PC-3 (cell line): ENCODE measurements at regions not wholly inside any gene's neighbourhood (a gene's known extent, or its start where the extent isn't known, plus 50 kb on each side); places are given as distances from the start of the nearest gene placed in this dataset.

ENCODE experiments used
- ATAC-seq: fragments of 200-7000 bp; cut with Tn5 transposase; 2 replicates; pipeline ENCODE4 v1.9.1; 2020; ENCODE audit warnings: mild to moderate bottlenecking, moderate library complexity
- BruUV-seq: library from RNA; stranded (reverse); fragments of 400-500 nt; replicated peaks from 2 replicates; lab custom pipeline; 2021; lab: Mats Ljungman, UMichigan
- CTCF ChIA-PET: fragments of 300-600 bp; sonication (Branson Sonifier 250); formaldehyde crosslinking; loops from one replicate; lab custom pipeline; 2022; ENCODE audit warnings: antibody characterized with exemption; lab: Charles Lee
- POLR2A ChIA-PET: fragments of 300-600 bp; sonication (Branson Sonifier 250); formaldehyde crosslinking; loops from one replicate; lab custom pipeline; 2022; ENCODE audit warnings: antibody characterized with exemption; ENCODE audit not compliant: unreplicated experiment; lab: Charles Lee
- DNase-seq: peaks from one replicate; pipeline ENCODE4 v3.0.0-alpha.2; 2015
- H2AFZ ChIP-seq: fragments of 300-600 bp; sonication (generic); 2 replicates; pipeline ENCODE4 v1.6.0; 2016; ENCODE audit warnings: antibody characterized with exemption, low read length
- H3F3A ChIP-seq: fragments of 300-600 bp; sonication (generic); one replicate; pipeline ENCODE4 v1.6.0; 2017; ENCODE audit warnings: antibody characterized with exemption, low read length, control low read depth, mild to moderate bottlenecking; ENCODE audit not compliant: unreplicated experiment
- H3K27ac ChIP-seq: fragments of 300-600 bp; sonication (generic); 2 replicates; pipeline ENCODE4 v1.5.1; 2016; ENCODE audit warnings: mild to moderate bottlenecking, low read length
- H3K27me3 ChIP-seq: fragments of 300-600 bp; sonication (generic); 2 replicates; pipeline ENCODE4 v1.6.1; 2016; ENCODE audit warnings: low read length, mixed read lengths
- H3K36me3 ChIP-seq: fragments of 300-600 bp; sonication (generic); 2 replicates; pipeline ENCODE4 v1.6.1; 2016; ENCODE audit warnings: low read depth, mixed run types, low read length, mixed read lengths
- H3K4me1 ChIP-seq: fragments of 300-600 bp; sonication (generic); 2 replicates; pipeline ENCODE4 v1.5.1; 2016; ENCODE audit warnings: low read length; ENCODE audit not compliant: insufficient read depth
- H3K4me2 ChIP-seq: fragments of 300-600 bp; sonication (generic); 2 replicates; pipeline ENCODE4 v1.6.0; 2016; ENCODE audit warnings: low read length
- H3K4me3 ChIP-seq: fragments of 300-600 bp; sonication (generic); 2 replicates; pipeline ENCODE4 v1.5.1; 2016; ENCODE audit warnings: mild to moderate bottlenecking, low read length, mixed read lengths
- H3K79me2 ChIP-seq: fragments of 300-600 bp; sonication (generic); 2 replicates; pipeline ENCODE4 v1.6.1; 2017; ENCODE audit warnings: low read length, mixed read lengths
- H3K9ac ChIP-seq: fragments of 300-600 bp; sonication (generic); 2 replicates; pipeline ENCODE4 v1.6.0; 2016; ENCODE audit warnings: mild to moderate bottlenecking, low read length
- H3K9me2 ChIP-seq: fragments of 300-600 bp; sonication (generic); replicated peaks from 2 replicates; pipeline ENCODE4 v1.6.1; 2016; ENCODE audit warnings: mixed run types, low read length, mixed read lengths
- H3K9me3 ChIP-seq: fragments of 300-600 bp; sonication (generic); 2 replicates; pipeline ENCODE4 v1.6.1; 2016; ENCODE audit warnings: low read length, mixed read lengths
- H4K20me1 ChIP-seq: fragments of 300-600 bp; sonication (generic); 2 replicates; pipeline ENCODE4 v1.6.1; 2016; ENCODE audit warnings: low read length, mixed read lengths
- EZH2 ChIP-seq: fragments of 300-600 bp; sonication (generic); IDR thresholded peaks from one replicate; pipeline ENCODE4 v1.6.1; 2017; ENCODE audit warnings: antibody characterized with exemption, mild to moderate bottlenecking, low read length; ENCODE audit not compliant: unreplicated experiment
- EZH2phosphoT487 ChIP-seq: fragments of 300-600 bp; sonication (generic); IDR thresholded peaks from 2 replicates; pipeline ENCODE4 v1.6.1; 2018; ENCODE audit warnings: mild to moderate bottlenecking, antibody characterized with exemption, low read length, borderline replicate concordance
- intact Hi-C: fragments of 100-400 bp; cut with micrococcal nuclease; formaldehyde crosslinking; loops from 2 replicates; pipeline ENCODE4 v1.9.0; 2023
- TF ChIP-seq, protein P1 (sequence below): fragments of 300-600 bp; sonication (generic); conservative IDR thresholded peaks from 2 replicates; pipeline ENCODE4 v1.5.1; 2017; ENCODE audit warnings: antibody characterized with exemption, low read depth, mild to moderate bottlenecking, low read length

DNA sequence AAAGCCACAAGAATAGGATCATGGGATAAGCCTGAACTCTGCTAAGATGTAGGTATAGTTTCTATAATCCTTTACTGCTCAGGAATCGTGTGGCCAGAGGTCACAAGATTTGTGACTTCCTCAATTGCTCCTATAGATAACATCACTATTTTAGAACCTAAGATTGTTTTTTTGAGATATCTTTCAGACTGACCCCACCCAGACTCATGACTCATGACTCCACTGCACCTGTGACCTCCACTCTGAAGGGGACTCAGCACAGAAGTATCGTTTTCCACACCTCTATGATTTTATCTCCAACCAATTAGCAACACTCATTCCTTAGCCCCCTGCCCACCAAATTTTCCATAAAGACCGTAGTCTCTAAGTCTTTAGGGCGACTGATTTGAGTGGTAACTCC, 124.5 kb upstream of the KCNK1 start:
- BruUV-seq: no TSS peak
- TF ChIP-seq EZH2: no peak
- no peak for TF ChIP-seq EZH2phosphoT487
- TF ChIP-seq, protein P1, sequence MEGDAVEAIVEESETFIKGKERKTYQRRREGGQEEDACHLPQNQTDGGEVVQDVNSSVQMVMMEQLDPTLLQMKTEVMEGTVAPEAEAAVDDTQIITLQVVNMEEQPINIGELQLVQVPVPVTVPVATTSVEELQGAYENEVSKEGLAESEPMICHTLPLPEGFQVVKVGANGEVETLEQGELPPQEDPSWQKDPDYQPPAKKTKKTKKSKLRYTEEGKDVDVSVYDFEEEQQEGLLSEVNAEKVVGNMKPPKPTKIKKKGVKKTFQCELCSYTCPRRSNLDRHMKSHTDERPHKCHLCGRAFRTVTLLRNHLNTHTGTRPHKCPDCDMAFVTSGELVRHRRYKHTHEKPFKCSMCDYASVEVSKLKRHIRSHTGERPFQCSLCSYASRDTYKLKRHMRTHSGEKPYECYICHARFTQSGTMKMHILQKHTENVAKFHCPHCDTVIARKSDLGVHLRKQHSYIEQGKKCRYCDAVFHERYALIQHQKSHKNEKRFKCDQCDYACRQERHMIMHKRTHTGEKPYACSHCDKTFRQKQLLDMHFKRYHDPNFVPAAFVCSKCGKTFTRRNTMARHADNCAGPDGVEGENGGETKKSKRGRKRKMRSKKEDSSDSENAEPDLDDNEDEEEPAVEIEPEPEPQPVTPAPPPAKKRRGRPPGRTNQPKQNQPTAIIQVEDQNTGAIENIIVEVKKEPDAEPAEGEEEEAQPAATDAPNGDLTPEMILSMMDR: no peak
- no peaks in the 10 kb centered on the region for H3K9me3 ChIP-seq
- H4K20me1 ChIP-seq: no peaks in the 10 kb centered on the region
- DNase-seq (no peak), ATAC-seq (no peak)
- intact Hi-C loops: no loop called here
- no peaks in the 10 kb centered on the region for H3K79me2 ChIP-seq
- H3K27me3 ChIP-seq: no peaks in the 10 kb centered on the region
- ChIA-PET POLR2A (no interaction called here), CTCF (no interaction called here)
- H3F3A ChIP-seq: no peaks in the 10 kb centered on the region
- H3K4me2 ChIP-seq: no peak overlapping the region
- 0 out of 2 replicates have a peak, but pooled peaks cover 2% of the 10 kb centered on the region for H3K4me1 ChIP-seq
- H3K27ac ChIP-seq: no peak overlapping the region
- no peaks in the 10 kb centered on the region for H3K36me3 ChIP-seq
- no peak overlapping the region for H3K4me3 ChIP-seq
- no peak overlapping the region for H3K9ac ChIP-seq
- no peak overlapping the region for H2AFZ ChIP-seq
- no peaks in the 10 kb centered on the region for H3K9me2 ChIP-seq

GRCh38 chr1:233490488-233490887, 123.4 kb upstream of the KCNK1 start:
- H3K27me3 ChIP-seq: no peaks in the 10 kb centered on the region
- no peak overlapping the region for H2AFZ ChIP-seq
- ATAC-seq: no peak
- no peaks in the 10 kb centered on the region for H3K36me3 ChIP-seq
- 0 out of 2 replicates have a peak, but pooled peaks cover 2% of the 10 kb centered on the region for H3K4me1 ChIP-seq
- no peak for TF ChIP-seq EZH2phosphoT487
- TF ChIP-seq EZH2: no peak
- TF ChIP-seq, protein P1: no peak
- no peaks in the 10 kb centered on the region for H3K9me3 ChIP-seq
- no peaks in the 10 kb centered on the region for H3F3A ChIP-seq
- H3K4me3 ChIP-seq: no peak overlapping the region
- H3K9me2 ChIP-seq: no peaks in the 10 kb centered on the region
- no peak overlapping the region for H3K4me2 ChIP-seq
- no peak overlapping the region for H3K9ac ChIP-seq
- POLR2A ChIA-PET: interaction anchor here (0.6 kb wide), 1 partner anchor 49 kb away, joined by 4 read pairs; no protein-coding TSS in a partner anchor
- no peak overlapping the region for H3K27ac ChIP-seq
- intact Hi-C loops: no loop called here
- no TSS peak for BruUV-seq
- no peaks in the 10 kb centered on the region for H4K20me1 ChIP-seq
- CTCF ChIA-PET: no interaction called here
- DNase-seq: no peak
- no peaks in the 10 kb centered on the region for H3K79me2 ChIP-seq

DNA sequence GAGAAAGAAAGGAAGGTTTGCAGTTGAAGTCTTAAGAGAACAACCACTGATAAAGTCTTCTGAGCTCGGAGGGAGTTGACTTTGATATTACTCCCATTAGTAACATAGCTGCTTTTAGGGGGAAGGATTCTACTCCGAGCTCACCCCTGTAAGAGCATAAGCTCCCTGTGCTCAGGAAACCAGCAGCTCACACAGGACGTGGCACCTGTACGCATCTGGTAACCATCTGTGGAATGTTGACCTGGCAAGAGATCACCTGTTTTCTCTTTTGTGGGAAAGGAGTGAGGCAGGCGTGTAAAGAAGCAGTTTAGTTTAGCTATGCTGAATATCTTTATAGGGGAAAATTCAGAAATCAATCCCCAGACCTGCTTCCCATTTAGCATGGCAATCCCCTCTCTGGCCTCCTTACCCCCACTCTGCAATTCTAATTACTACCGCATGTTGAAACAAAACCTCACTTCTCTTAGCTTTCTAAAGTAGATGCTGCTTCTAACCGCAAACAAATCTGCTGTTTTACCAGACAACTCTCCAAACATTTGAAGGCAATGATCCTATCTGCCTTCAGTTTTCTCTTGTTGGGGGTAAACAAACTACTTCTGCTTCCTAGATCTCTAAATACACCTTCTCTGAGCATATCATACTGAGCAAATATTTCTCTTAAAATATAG, 121.8 kb upstream of the KCNK1 start:
- TF ChIP-seq EZH2phosphoT487: no peak
- no peak for TF ChIP-seq EZH2
- TF ChIP-seq, protein P1: no peak
- Histone ChIP-seq H3K9me3 (no peaks in the 10 kb centered on the region), H3K4me1 (0 out of 2 replicates have a peak, but pooled peaks cover 2% of the 10 kb centered on the region), H3K27ac (no peak overlapping the region), H4K20me1 (no peaks in the 10 kb centered on the region), H3K36me3 (no peaks in the 10 kb centered on the region), H3K9ac (no peak overlapping the region), H3K4me3 (no peak overlapping the region), H3K9me2 (no peaks in the 10 kb centered on the region), H3F3A (no peaks in the 10 kb centered on the region), H2AFZ (no peak overlapping the region; the same call in 1 of the 2 replicates), H3K4me2 (no peak overlapping the region; the same call in 1 of the 2 replicates), H3K27me3 (no peaks in the 10 kb centered on the region), H3K79me2 (no peaks in the 10 kb centered on the region)
- intact Hi-C loops: no loop called here
- no peak; the same call in 1 of the 2 replicates for ATAC-seq
- ChIA-PET POLR2A (no interaction called here), CTCF (no interaction called here)
- peak; percentile 29 for DNase-seq
- BruUV-seq: no TSS peak
